Sigmoid colon (tissue), 6 donors: ENCODE measurements at regions not wholly inside any gene's neighbourhood (a gene's known extent, or its start where the extent isn't known, plus 50 kb on each side); places are given as distances from the start of the nearest gene placed in this dataset.

ENCODE experiments used
- DNase-seq: peaks from one replicate; pipeline ENCODE4 v3.0.0-alpha.2; 2019
- H3K27ac ChIP-seq, 4 donors: fragments of 200-600 bp; sonication (generic); one replicate each; pipeline ENCODE4 v1.5.1; 2016 to 2019; ENCODE audit warnings: mild to moderate bottlenecking in 1 of 4
- H3K27me3 ChIP-seq, 3 donors: fragments of 200-600 bp; sonication (generic); one replicate each; pipeline ENCODE4 v1.5.1; 2019; ENCODE audit warnings: mild to moderate bottlenecking in 1 of 3
- H3K36me3 ChIP-seq, 4 donors: fragments of 200-600 bp; sonication (generic); one replicate each; pipeline ENCODE4 v1.5.1; 2016 to 2019
- H3K4me1 ChIP-seq, 4 donors: fragments of 200-600 bp; sonication (generic); one replicate each; pipeline ENCODE4 v1.5.1; 2017 to 2019
- H3K4me3 ChIP-seq, 4 donors: fragments of 200-600 bp; sonication (generic); one replicate each; pipeline ENCODE4 v1.5.1; 2017 to 2019; ENCODE audit warnings: mild to moderate bottlenecking in 2 of 4, moderate library complexity in 1 of 4
- H3K9me3 ChIP-seq, 4 donors: fragments of 200-600 bp in 3 of 4; sonication (generic) in 3 of 4; one replicate each; pipeline versions ENCODE4 v1.5.1 to v1.6.1; 2013 to 2019
- EP300 ChIP-seq, 4 donors: sonication (generic); formaldehyde crosslinking; IDR thresholded peaks; one replicate each; pipeline ENCODE4 v1.6.1; 2017; ENCODE audit warnings: antibody characterized with exemption in 4 of 4
- POLR2A ChIP-seq, 2 donors: fragments of 450-650 bp; IDR thresholded peaks; one replicate each; pipeline ENCODE4 v1.6.1; 2016; ENCODE audit warnings: antibody characterized with exemption in 2 of 2, mild to moderate bottlenecking in 2 of 2, moderate library complexity in 2 of 2
- POLR2AphosphoS5 ChIP-seq, 4 donors: sonication (generic); formaldehyde crosslinking; IDR thresholded peaks; one replicate each; pipeline ENCODE4 v1.6.1; 2017; ENCODE audit warnings: antibody characterized with exemption in 4 of 4
- WGBS, 2 donors: extraction: QIAGEN DNeasy Blood & Tissue Kit; methylation state at CpG; one replicate each; pipeline ENCODE4 v1.1.7; 2013; 5-methylcytosine and 5-hydroxymethylcytosine counted together
- intact Hi-C: fragments of 100-400 bp; cut with DNase I; formaldehyde crosslinking; loops from one replicate; pipeline ENCODE4 v1.15.1; 2023
- TF ChIP-seq, protein P1 (sequence below), 4 experiments: fragments of 450-650 bp in 3 of 4; fragments of 200-600 bp in 1 of 4; IDR thresholded peaks; one replicate each; pipeline ENCODE4 v1.5.1; 2016 to 2019; ENCODE audit warnings: antibody characterized with exemption in 4 of 4, mild to moderate bottlenecking in 3 of 4, moderate library complexity in 2 of 4
- donor health status: healthy with polysubstance abuse.
- donor health status: healthy.

DNA sequence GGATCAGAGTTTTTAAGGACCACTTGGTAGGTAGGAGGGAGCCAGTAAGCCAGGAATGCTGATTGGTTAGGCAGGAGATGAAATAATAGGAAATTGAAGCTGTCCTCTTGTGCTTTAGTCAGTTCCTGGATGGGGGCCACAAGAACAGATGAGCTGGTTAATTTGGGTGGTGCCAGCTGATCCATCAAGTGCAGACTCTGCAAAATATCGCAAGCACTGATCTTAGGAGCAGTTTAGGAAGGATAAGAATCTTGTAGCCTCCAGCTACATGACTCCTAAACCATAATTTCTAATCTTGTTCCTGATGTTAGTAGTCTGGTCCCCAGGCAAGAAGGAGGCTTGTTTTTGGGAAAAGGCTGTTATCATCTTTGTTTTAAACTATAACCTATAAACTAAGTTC lies 117.9 kb upstream of the GPR12 start:
- WGBS, 2 donors, result 0 to 84% methylated on average over 1 of the region's 1 CpG
- intact Hi-C loops, result no loop called here
- Histone ChIP-seq H3K27me3 (peaks cover 0 to 15% (median 2%) of the 10 kb centered on the region in 3 donors), H3K27ac (no peak overlapping the region), H3K36me3 (no peaks in the 10 kb centered on the region), H3K9me3 (peaks cover 0 to 3% (median 0%) of the 10 kb centered on the region in 4 donors), H3K4me3 (no peak overlapping the region), H3K4me1 (peaks cover 0 to 10% (median 4%) of the 10 kb centered on the region in 4 donors)
- DNase-seq, result no peak
- TF ChIP-seq, protein P1, sequence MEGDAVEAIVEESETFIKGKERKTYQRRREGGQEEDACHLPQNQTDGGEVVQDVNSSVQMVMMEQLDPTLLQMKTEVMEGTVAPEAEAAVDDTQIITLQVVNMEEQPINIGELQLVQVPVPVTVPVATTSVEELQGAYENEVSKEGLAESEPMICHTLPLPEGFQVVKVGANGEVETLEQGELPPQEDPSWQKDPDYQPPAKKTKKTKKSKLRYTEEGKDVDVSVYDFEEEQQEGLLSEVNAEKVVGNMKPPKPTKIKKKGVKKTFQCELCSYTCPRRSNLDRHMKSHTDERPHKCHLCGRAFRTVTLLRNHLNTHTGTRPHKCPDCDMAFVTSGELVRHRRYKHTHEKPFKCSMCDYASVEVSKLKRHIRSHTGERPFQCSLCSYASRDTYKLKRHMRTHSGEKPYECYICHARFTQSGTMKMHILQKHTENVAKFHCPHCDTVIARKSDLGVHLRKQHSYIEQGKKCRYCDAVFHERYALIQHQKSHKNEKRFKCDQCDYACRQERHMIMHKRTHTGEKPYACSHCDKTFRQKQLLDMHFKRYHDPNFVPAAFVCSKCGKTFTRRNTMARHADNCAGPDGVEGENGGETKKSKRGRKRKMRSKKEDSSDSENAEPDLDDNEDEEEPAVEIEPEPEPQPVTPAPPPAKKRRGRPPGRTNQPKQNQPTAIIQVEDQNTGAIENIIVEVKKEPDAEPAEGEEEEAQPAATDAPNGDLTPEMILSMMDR (IDR thresholded peaks at IDR 0.05), result no peak
- TF ChIP-seq POLR2AphosphoS5 (IDR thresholded peaks at IDR 0.05) (no peak), POLR2A (IDR thresholded peaks at IDR 0.05) (no peak), EP300 (IDR thresholded peaks at IDR 0.05) (no peak)

DNA sequence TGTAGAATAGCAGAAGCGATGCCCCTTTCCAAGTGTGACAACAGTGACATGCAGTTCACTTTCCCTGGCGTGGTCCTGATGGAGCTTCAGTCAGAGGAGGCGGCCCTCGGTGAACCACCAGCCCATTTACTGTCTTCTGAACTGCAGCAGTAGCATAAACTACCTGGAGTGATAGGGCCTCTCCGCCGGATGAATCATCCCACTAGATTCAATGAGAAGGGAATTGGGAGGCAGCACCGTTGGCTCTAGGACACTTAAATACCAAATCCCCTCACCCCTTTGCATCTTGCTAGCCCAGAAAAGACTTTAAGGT lies 112.8 kb upstream of the GPR12 start:
- H3K27me3 ChIP-seq, result peaks cover 0 to 36% (median 4%) of the 10 kb centered on the region in 3 donors
- TF ChIP-seq, protein P1 (IDR thresholded peaks at IDR 0.05), result no peak
- no peak for TF ChIP-seq POLR2A (IDR thresholded peaks at IDR 0.05)
- TF ChIP-seq EP300 (IDR thresholded peaks at IDR 0.05), result no peak
- TF ChIP-seq POLR2AphosphoS5 (IDR thresholded peaks at IDR 0.05), result no peak
- intact Hi-C loops, result no loop called here
- no peak overlapping the region for H3K27ac ChIP-seq
- WGBS, 2 donors, result 75 to 76% methylated on average over 7 of the region's 7 CpGs
- peaks cover 0 to 3% (median 0%) of the 10 kb centered on the region in 4 donors for H3K9me3 ChIP-seq
- H3K4me1 ChIP-seq, result no peaks in the 10 kb centered on the region
- H3K36me3 ChIP-seq, result no peaks in the 10 kb centered on the region
- no peak overlapping the region for H3K4me3 ChIP-seq
- no peak for DNase-seq

DNA sequence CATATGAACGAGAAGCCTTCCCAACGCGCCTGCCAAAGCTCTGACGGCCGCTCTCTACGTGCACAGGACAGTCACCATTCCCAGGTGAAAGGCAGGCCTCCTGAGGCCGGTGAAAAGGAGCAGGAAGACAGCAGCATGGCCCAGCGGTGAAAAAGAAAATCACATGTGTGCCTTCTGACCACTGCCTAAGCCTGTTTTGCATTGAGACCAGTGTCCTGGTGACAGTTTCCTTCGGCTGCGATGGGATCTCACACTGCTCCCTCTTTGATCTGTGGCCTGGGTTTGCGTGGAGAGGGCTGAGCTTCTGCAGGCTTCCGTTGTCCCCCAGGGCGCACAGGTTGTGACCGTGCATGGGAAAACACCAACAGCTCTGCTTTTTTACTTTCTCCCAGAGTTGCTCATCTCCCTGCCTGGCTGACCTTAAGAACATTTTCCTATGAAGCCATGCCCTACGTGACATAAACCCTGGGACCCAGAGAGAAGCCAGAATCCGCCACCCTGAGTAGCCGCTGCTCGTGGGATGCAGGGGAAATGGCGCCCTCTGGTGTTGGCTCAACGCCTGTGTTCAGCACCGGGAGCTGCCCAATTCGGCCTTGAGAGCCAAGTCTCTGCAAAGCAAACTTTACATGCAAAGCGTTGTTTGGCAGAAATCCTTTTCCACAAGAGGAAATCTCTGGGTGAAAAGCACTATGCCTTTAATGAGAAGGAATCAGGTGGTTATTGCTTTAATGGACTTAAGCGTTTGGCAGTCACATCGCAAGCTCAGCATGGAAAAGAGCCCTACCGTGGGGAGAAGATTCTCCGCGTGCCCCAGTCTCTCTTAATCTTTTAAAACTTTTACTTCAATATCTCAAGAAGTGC lies 112.2 kb upstream of the GPR12 start:
- H3K4me3 ChIP-seq, result no peak overlapping the region
- no peak overlapping the region for H3K27ac ChIP-seq
- no peaks in the 10 kb centered on the region for H3K36me3 ChIP-seq
- intact Hi-C loops, result no loop called here
- peaks cover 0 to 3% (median 0%) of the 10 kb centered on the region in 4 donors for H3K9me3 ChIP-seq
- no peaks in the 10 kb centered on the region for H3K4me1 ChIP-seq
- TF ChIP-seq POLR2A (IDR thresholded peaks at IDR 0.05), result no peak
- TF ChIP-seq, protein P1 (IDR thresholded peaks at IDR 0.05), result peak in 3 of 4 experiments; percentile 27 to 48 (median 27)
- WGBS, 2 donors, result 57 to 58% methylated on average over 28 of the region's 28 CpGs
- H3K27me3 ChIP-seq, result peaks cover 0 to 35% (median 4%) of the 10 kb centered on the region in 3 donors
- DNase-seq, result no peak

DNA sequence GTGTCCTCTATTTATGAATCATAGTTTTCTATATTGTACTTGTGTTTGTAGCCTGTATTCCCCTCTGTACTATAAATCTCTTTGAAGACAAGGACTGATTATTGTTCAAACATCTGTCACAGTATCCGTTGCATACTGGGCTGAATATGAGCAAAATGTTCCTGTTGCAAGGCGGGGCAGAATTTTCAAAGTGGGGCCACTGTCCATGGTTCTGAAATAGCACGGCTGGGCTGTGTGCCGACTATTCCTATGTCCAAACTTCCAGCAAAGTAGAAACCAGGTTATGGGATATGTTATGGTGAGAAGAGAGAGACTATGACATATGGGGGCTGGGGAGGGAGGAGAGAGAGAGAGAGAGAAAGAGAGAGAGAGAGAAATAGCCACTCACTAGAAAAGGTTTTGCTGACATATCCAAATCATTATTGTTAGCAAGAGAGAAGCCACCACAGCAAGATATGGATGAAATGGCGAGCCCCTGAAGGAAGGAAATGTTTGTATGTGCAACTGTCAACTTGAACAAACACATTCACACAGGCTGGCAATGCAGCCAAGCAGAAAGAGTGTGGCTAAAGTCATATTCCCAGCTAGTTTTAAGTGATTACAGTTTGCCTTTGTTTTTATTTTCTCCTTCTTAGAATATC lies 107.0 kb upstream of the GPR12 start:
- Histone ChIP-seq H3K36me3 (no peaks in the 10 kb centered on the region), H3K4me1 (no peaks in the 10 kb centered on the region), H3K27ac (no peak overlapping the region), H3K27me3 (peaks cover 0 to 23% (median 0%) of the 10 kb centered on the region in 3 donors), H3K9me3 (no peaks in the 10 kb centered on the region), H3K4me3 (no peak overlapping the region)
- intact Hi-C loops, result no loop called here
- TF ChIP-seq POLR2A (IDR thresholded peaks at IDR 0.05) (no peak), POLR2AphosphoS5 (IDR thresholded peaks at IDR 0.05) (no peak), EP300 (IDR thresholded peaks at IDR 0.05) (no peak)
- TF ChIP-seq, protein P1 (IDR thresholded peaks at IDR 0.05), result no peak
- WGBS, 2 donors, result 9 to 13% methylated on average over 5 of the region's 5 CpGs
- DNase-seq, result no peak
